CD8-positive, alpha-beta memory T cell (primary cell): ENCODE measurements at regions not wholly inside any gene's neighbourhood (a gene's known extent, or its start where the extent isn't known, plus 50 kb on each side); places are given as distances from the start of the nearest gene placed in this dataset.

Source experiments
- CTCF ChIA-PET: fragments of 350-600 bp; sonication (Branson Sonifier 250); formaldehyde crosslinking; loops from one replicate; lab custom pipeline; 2021; ENCODE audit warnings: antibody characterized with exemption; lab: Charles Lee
- POLR2A ChIA-PET: fragments of 350-600 bp; sonication (Branson Sonifier 250); formaldehyde crosslinking; loops from one replicate; lab custom pipeline; 2021; ENCODE audit warnings: antibody characterized with exemption; lab: Charles Lee
- DNase-seq, 5 donors: peaks; one replicate each; pipeline versions ENCODE4 v3.0.0 to v3.0.0-alpha.2; 2020 to 2022; ENCODE audit warnings: mixed read lengths in 1 of 5
- H3K27ac ChIP-seq: one replicate; pipeline ENCODE4 v1.7.0; 2013; ENCODE audit warnings: low read depth, mild to moderate bottlenecking, low read length, moderate library complexity
- H3K27me3 ChIP-seq: 2 replicates; pipeline ENCODE4 v1.7.0; 2013; ENCODE audit warnings: low read length, mild to moderate bottlenecking; ENCODE audit not compliant: insufficient read depth, poor library complexity, severe bottlenecking
- H3K36me3 ChIP-seq: 2 replicates; pipeline ENCODE4 v1.7.0; 2013; ENCODE audit warnings: mild to moderate bottlenecking, low read length, moderate library complexity; ENCODE audit not compliant: insufficient read depth
- H3K4me1 ChIP-seq: 2 replicates; pipeline ENCODE4 v1.7.0; 2013; ENCODE audit warnings: mild to moderate bottlenecking, low read length, moderate library complexity; ENCODE audit not compliant: insufficient read depth
- H3K4me3 ChIP-seq: 2 replicates; pipeline ENCODE4 v1.7.0; 2013; ENCODE audit warnings: mild to moderate bottlenecking, low read length
- H3K9me3 ChIP-seq: 2 replicates; pipeline ENCODE4 v1.7.0; 2013; ENCODE audit warnings: mild to moderate bottlenecking, low read length
- H3K27ac Mint-ChIP-seq, 8 donors: one replicate each; pipeline ENCODE4 v1.8.0; 2020 to 2021; ENCODE audit warnings: mixed read lengths in 8 of 8, mild to moderate bottlenecking in 6 of 8, inconsistent platforms in 3 of 8, moderate library complexity in 3 of 8
- H3K27me3 Mint-ChIP-seq, 2 donors: one replicate each; pipeline ENCODE4 v1.8.0; 2020 to 2021; ENCODE audit warnings: mixed read lengths in 2 of 2, mild to moderate bottlenecking in 1 of 2, moderate library complexity in 1 of 2
- H3K36me3 Mint-ChIP-seq, 3 donors: one replicate each; pipeline ENCODE4 v1.8.0; 2020 to 2021; ENCODE audit warnings: mixed read lengths in 3 of 3, inconsistent platforms in 1 of 3, mild to moderate bottlenecking in 1 of 3
- H3K4me1 Mint-ChIP-seq, 3 donors: one replicate each; pipeline ENCODE4 v1.8.0; 2020 to 2021; ENCODE audit warnings: mixed read lengths in 3 of 3, inconsistent platforms in 1 of 3, mild to moderate bottlenecking in 1 of 3
- H3K4me3 Mint-ChIP-seq, 7 donors: one replicate each; pipeline ENCODE4 v1.8.0; 2020 to 2021; ENCODE audit warnings: mixed read lengths in 7 of 7, mild to moderate bottlenecking in 6 of 7, moderate library complexity in 4 of 7, inconsistent platforms in 2 of 7
- H3K9me3 Mint-ChIP-seq, 5 donors: one replicate each; pipeline ENCODE4 v1.8.0; 2020 to 2022; ENCODE audit warnings: mixed read lengths in 5 of 5, mild to moderate bottlenecking in 3 of 5, moderate library complexity in 2 of 5, inconsistent platforms in 1 of 5

DNA sequence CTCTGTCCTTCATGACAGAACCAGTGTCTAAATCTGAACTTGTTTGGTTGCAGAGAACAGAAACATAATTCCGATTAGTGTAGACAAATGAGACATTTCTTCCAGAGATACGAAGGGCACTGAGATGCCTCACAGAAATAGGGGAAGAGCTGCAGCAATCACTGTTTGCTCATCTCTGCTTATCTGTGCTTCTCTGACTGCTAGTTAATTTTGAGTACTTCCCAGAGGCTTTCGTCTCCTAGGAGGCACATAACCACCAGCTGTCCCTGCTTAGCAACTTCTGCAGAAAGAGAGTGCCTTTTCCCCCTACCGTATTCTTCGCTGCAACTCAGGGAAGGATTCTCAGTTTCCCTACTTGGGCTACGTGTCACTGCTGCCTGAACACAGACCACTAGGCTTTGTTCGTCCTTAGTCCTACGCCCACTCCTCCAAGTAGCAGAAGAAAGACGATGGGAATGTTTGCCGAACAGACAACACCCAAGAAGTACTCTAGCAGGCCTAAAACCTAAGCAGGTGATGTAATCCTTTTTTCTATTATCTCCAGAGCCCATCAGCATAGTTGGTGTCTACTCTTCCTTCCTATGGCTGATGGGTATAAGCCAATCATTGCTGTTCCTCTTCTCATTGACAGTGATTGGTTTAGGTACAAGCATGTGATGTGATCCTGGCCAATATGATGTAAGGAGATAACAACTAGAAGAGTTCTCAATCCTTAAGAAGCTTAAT is 63.6 kb downstream of the TNP1 start:
- CTCF ChIA-PET = no interaction called here
- H3K27ac Mint-ChIP-seq = no peak overlapping the region
- POLR2A ChIA-PET = no interaction called here

DNA sequence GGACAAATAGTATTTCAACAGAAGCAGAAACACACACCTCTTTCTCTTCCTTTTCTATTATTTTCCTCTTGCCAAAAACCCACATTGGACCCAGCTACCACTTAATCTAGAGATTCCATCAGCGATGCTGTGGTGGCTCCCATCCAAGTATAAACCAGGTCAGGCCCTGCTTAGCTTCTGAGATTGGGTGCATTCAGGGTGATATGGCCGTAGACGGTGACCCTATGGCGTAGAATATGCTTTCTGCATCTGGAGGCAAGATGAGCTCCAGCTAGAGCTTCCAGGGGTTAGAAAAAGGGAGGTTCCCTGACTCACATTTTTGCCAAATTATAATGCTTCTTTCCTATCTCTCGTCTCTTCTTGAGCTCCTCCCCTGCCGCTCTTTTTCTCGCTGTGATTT is 66.5 kb downstream of the TNP1 start:
- Histone ChIP-seq H3K36me3 (no peaks in the 10 kb centered on the region), H3K4me3 (no peak overlapping the region), H3K4me1 (no peaks in the 10 kb centered on the region), H3K9me3 (no peaks in the 10 kb centered on the region), H3K27ac (no peak overlapping the region), H3K27me3 (no peaks in the 10 kb centered on the region)
- CTCF ChIA-PET = no interaction called here
- Mint-ChIP-seq H3K4me1 (no peaks in the 10 kb centered on the region), H3K9me3 (no peaks in the 10 kb centered on the region), H3K27me3 (peaks cover 3 to 9% of the 10 kb centered on the region in 2 donors), H3K36me3 (no peaks in the 10 kb centered on the region), H3K4me3 (no peak overlapping the region), H3K27ac (no peak overlapping the region)
- POLR2A ChIA-PET = no interaction called here
- DNase-seq = no peak

More for the DNA sequence above, 63.6 kb downstream of the TNP1 start:
- no peaks in the 10 kb centered on the region for H3K4me1 ChIP-seq
- H3K4me3 ChIP-seq = no peak overlapping the region
- no peaks in the 10 kb centered on the region for H3K36me3 ChIP-seq
- no peaks in the 10 kb centered on the region for H3K9me3 Mint-ChIP-seq
- H3K4me1 Mint-ChIP-seq = no peaks in the 10 kb centered on the region
- H3K27me3 Mint-ChIP-seq = peaks cover 3 to 9% of the 10 kb centered on the region in 2 donors
- H3K9me3 ChIP-seq = no peaks in the 10 kb centered on the region
- no peak for DNase-seq
- no peaks in the 10 kb centered on the region for H3K27me3 ChIP-seq
- no peak overlapping the region for H3K4me3 Mint-ChIP-seq
- no peak overlapping the region for H3K27ac ChIP-seq
- no peaks in the 10 kb centered on the region for H3K36me3 Mint-ChIP-seq

DNA sequence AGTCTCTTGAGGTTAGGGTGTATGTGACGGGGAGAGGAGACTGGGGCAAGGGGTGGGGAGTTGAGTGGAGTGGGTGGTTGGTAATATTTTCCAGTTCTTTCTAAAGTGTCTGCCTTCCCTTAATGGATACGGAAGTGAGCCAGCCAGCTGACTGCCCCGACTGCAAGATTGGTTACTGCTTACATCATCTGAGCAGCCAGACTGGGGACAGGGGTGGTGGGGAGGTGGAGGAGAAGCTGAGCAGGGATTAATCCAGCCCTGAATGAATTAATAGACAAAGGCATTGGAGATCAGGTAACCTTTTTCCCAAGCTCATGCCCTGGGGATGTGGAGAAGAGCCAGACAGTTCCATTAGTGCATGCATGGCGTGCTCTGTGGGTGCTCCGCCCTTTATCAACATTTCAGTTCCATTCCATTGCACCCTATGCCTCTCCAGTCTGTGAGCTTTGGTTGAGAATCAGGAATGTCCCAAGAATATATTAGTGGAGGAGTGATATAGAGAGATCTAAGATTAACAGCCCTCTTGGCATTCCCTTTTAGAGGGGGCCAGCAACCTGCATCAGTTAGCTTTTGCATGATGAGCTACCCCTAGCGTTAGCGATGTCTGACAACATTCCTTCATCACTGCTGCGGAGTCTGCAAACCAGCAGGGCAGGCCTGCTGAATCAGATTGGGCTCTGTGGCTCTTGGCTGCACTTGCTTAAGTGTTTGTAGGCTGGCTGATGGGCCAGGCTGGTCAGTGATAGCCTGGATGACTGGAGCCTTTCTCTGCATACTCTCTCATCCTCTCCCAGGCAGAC is 67.4 kb downstream of the TNP1 start:
- Mint-ChIP-seq H3K27me3 (peaks cover 3 to 9% of the 10 kb centered on the region in 2 donors), H3K4me3 (no peak overlapping the region), H3K27ac (no peak overlapping the region), H3K9me3 (no peaks in the 10 kb centered on the region), H3K4me1 (no peaks in the 10 kb centered on the region), H3K36me3 (no peaks in the 10 kb centered on the region)
- no peaks in the 10 kb centered on the region for H3K9me3 ChIP-seq
- H3K27ac ChIP-seq = no peak overlapping the region
- H3K4me3 ChIP-seq = no peak overlapping the region
- ChIA-PET CTCF (no interaction called here), POLR2A (no interaction called here)
- DNase-seq = no peak
- no peaks in the 10 kb centered on the region for H3K36me3 ChIP-seq
- no peaks in the 10 kb centered on the region for H3K4me1 ChIP-seq
- no peaks in the 10 kb centered on the region for H3K27me3 ChIP-seq

GRCh38 chr2:216791303-216791702 is 68.6 kb downstream of the TNP1 start:
- Histone ChIP-seq H3K36me3 (no peaks in the 10 kb centered on the region), H3K9me3 (no peaks in the 10 kb centered on the region), H3K4me1 (no peaks in the 10 kb centered on the region), H3K4me3 (no peak overlapping the region), H3K27ac (no peak overlapping the region), H3K27me3 (no peaks in the 10 kb centered on the region)
- Mint-ChIP-seq H3K4me1 (no peaks in the 10 kb centered on the region), H3K36me3 (no peaks in the 10 kb centered on the region), H3K27ac (no peak overlapping the region), H3K4me3 (no peak overlapping the region), H3K27me3 (peaks cover 3 to 12% of the 10 kb centered on the region in 2 donors), H3K9me3 (no peaks in the 10 kb centered on the region)
- no peak for DNase-seq
- POLR2A ChIA-PET = no interaction called here
- CTCF ChIA-PET = no interaction called here

- no peaks in the 10 kb centered on the region for H3K9me3 ChIP-seq
- no peaks in the 10 kb centered on the region for H3K36me3 Mint-ChIP-seq
- CTCF ChIA-PET = interaction anchor here (1.1 kb wide), 1 partner anchor 62 kb away, joined by 3 read pairs; no protein-coding TSS in a partner anchor
These were observed 70.8 kb downstream of the TNP1 start for GRCh38 chr2:216789081-216789480.

GRCh38 chr2:216787851-216788540 is 71.9 kb downstream of the TNP1 start:
- Mint-ChIP-seq H3K27ac (no peak overlapping the region), H3K36me3 (no peaks in the 10 kb centered on the region), H3K4me3 (no peak overlapping the region), H3K9me3 (no peaks in the 10 kb centered on the region), H3K27me3 (peaks cover 6 to 8% of the 10 kb centered on the region in 2 donors), H3K4me1 (no peaks in the 10 kb centered on the region)
- no peaks in the 10 kb centered on the region for H3K27me3 ChIP-seq
- no peaks in the 10 kb centered on the region for H3K9me3 ChIP-seq
- H3K4me3 ChIP-seq = no peak overlapping the region
- no peaks in the 10 kb centered on the region for H3K36me3 ChIP-seq
- no peaks in the 10 kb centered on the region for H3K4me1 ChIP-seq
- ChIA-PET POLR2A (no interaction called here), CTCF (interaction anchor here (1.1 kb wide), 1 partner anchor 60 kb away, joined by 3 read pairs; no protein-coding TSS in a partner anchor)
- no peak for DNase-seq
- H3K27ac ChIP-seq = no peak overlapping the region

More at GRCh38 chr2:216789081-216789480, 70.8 kb downstream of the TNP1 start:
- H3K27me3 ChIP-seq = no peaks in the 10 kb centered on the region
- H3K4me1 Mint-ChIP-seq = no peaks in the 10 kb centered on the region
- POLR2A ChIA-PET = no interaction called here
- no peaks in the 10 kb centered on the region for H3K9me3 Mint-ChIP-seq
- no peak overlapping the region for H3K4me3 Mint-ChIP-seq
- H3K36me3 ChIP-seq = no peaks in the 10 kb centered on the region
- no peak overlapping the region for H3K27ac ChIP-seq
- H3K27ac Mint-ChIP-seq = no peak overlapping the region
- no peak for DNase-seq
- no peak overlapping the region for H3K4me3 ChIP-seq
- peaks cover 6 to 8% of the 10 kb centered on the region in 2 donors for H3K27me3 Mint-ChIP-seq
- no peaks in the 10 kb centered on the region for H3K4me1 ChIP-seq

GRCh38 chr2:216786676-216787075 is 73.2 kb downstream of the TNP1 start:
- H3K27me3 ChIP-seq = no peaks in the 10 kb centered on the region
- Mint-ChIP-seq H3K9me3 (no peaks in the 10 kb centered on the region), H3K4me3 (no peak overlapping the region), H3K4me1 (no peaks in the 10 kb centered on the region), H3K36me3 (no peaks in the 10 kb centered on the region), H3K27ac (no peak overlapping the region), H3K27me3 (peaks cover 3% of the 10 kb centered on the region in 2 donors)
- no peaks in the 10 kb centered on the region for H3K9me3 ChIP-seq
- DNase-seq = no peak
- ChIA-PET CTCF (no interaction called here), POLR2A (no interaction called here)
- no peak overlapping the region for H3K27ac ChIP-seq
- H3K4me3 ChIP-seq = no peak overlapping the region
- H3K36me3 ChIP-seq = no peaks in the 10 kb centered on the region
- no peaks in the 10 kb centered on the region for H3K4me1 ChIP-seq

DNA sequence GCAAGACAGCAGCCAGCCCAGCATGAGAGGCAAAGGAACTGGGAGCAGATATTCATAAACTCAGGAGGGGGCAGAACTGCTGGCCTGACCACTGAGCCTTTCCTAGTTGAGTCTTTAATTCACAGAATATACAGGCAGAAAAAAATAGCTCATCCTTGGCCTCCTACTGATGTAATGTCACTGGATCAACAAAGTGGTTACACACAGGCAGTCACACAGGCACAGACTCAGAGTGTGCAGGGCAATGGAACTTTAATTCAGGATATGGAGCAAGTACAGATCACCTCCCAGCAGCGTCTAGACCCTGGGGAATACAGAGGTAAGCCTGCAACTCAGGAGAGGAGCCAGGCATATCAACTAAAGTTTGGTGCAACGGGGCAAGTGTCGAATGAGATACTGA is 75.4 kb downstream of the TNP1 start:
- no peaks in the 10 kb centered on the region for H3K36me3 ChIP-seq
- no peak overlapping the region for H3K4me3 ChIP-seq
- H3K27me3 Mint-ChIP-seq = peaks cover 3% of the 10 kb centered on the region in 2 donors
- H3K4me1 ChIP-seq = no peaks in the 10 kb centered on the region
- H3K9me3 Mint-ChIP-seq = peaks cover 0 to 3% (median 0%) of the 10 kb centered on the region in 5 donors
- CTCF ChIA-PET = no interaction called here
- H3K36me3 Mint-ChIP-seq = no peaks in the 10 kb centered on the region
- POLR2A ChIA-PET = no interaction called here
- no peaks in the 10 kb centered on the region for H3K9me3 ChIP-seq
- DNase-seq = no peak
- H3K27me3 ChIP-seq = no peaks in the 10 kb centered on the region
- H3K4me1 Mint-ChIP-seq = no peaks in the 10 kb centered on the region
- no peak overlapping the region for H3K27ac Mint-ChIP-seq
- no peak overlapping the region for H3K27ac ChIP-seq
- no peak overlapping the region for H3K4me3 Mint-ChIP-seq
